Head of caudate nucleus (tissue), 42 donors: ENCODE measurements at regions not wholly inside any gene's neighbourhood (a gene's known extent, or its start where the extent isn't known, plus 50 kb on each side); places are given as distances from the start of the nearest gene placed in this dataset.

Source experiments
- DNase-seq, 42 donors: peaks; one replicate each; pipeline versions ENCODE4 v3.0.0 to v3.0.0-alpha.2; 2020 to 2021; ENCODE audit warnings: mixed read lengths in 7 of 42
- intact Hi-C: fragments of 100-400 bp; cut with DNase I; formaldehyde crosslinking; loops from one replicate; pipeline ENCODE4 v1.15.0; 2022

DNA sequence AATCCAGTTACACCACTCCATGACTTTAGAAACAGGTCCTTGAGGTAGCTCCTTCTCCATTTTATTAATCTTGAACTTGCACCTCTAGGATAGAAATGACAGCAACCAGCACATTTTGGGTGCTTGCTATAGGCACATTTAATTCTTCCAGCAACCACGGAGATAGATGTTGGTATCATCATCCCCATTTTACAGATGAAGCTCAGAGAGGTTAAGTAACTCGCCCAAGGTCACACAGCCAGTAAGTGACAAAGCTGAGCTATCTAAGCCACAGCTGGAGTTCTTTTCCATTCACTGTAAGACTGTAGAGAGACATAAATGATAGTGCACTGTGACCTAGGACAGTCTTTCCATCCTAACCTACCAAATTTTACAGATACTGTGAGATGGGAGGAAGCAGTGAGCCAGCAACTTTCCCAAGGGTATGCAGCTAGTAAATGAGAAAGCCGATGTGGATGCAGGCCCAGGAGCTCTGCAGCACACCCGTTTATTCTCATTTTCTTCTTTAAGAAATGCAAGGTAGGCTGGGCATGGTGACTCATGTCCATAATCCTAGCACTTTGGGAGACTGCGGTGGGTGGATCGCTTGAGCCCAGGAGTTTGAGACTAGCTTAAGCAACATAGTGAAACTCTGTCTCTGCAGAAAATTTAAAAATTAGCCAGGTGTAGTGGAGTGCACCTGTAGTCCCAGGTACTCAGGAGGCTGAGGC lies 103.2 kb downstream of the TBX5 start:
- DNase-seq: no peak
- intact Hi-C loops: no loop called here

DNA sequence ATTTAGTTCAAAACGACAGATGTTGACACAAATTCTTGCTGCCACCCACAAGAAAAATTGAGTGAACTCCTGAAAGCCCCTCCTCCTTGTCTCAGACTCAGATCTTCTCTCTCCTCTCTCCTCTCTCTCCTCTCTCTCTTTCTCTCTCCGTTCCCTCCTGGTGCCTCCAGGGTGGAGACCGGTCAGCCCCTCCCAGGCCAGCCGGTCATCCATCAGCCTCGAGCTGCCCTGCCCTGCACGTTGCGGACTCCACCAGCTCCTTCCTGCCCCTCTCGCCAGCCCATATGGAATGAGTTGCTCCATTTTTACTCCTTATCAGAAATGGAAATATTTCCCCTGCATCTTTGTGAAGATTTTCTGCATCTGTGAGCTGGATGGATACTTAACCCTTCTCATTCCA lies 103.8 kb downstream of the TBX5 start:
- intact Hi-C loops: no loop called here

GRCh38 chr12:114294303-114294685 lies 111.7 kb downstream of the TBX5 start:
- DNase-seq: no peak
- intact Hi-C loops: no loop called here

More for the DNA sequence above, 103.8 kb downstream of the TBX5 start:
- DNase-seq: no peak

GRCh38 chr12:114293571-114294302 lies 112.2 kb downstream of the TBX5 start:
- DNase-seq: no peak
- intact Hi-C loops: no loop called here

DNA sequence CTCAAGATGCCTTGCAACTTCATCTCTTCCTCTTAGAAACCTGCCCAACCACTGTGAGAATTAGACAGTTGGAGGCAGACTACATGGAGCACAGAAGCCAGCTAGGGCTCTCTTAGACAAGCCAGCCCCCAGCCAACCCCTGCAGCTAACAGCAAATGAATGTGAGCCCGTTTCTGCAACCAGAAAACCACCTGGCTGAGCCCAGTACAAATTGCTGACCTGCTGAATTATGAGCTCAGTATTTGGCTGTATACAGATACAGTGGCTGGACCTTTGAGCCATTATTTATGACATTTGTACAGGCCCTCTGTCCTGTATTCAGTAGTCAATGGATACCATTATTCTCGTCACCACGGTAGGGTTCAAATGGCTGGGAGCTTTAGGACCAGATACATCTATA lies 112.9 kb downstream of the TBX5 start:
- intact Hi-C loops: no loop called here
- no peak for DNase-seq

DNA sequence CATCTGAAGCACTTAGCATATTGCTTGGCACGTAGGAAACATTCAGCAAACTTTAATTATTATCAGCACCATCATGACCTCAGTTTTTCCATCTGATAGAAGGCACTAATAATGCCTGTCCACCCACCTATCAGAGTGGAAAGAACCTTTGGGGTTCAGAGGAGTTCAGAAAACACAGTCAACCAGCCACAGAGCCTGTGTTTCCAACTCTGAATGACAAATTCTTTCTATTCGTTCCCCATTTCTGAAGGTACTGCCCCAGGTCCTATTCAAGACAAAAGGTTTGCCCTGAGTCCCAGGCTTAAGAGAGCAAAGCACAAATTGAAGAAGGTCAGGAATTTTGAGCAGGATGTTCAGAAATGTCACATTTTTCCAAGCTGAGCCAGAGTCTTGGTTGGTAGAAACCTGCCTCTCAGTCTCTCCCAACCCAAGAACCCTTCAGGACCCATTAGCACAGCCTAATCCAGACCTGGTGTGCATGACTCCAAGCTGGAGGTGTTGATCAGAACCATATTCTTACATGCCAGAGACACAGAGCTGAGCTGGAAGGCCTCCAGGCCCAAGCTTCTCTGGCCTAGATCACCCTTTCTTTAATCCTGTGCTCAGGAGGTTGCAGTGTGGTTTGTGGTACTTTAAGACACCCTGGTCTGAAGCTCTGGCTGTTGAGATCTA lies 114.4 kb downstream of the TBX5 start:
- intact Hi-C loops: no loop called here

GRCh38 chr12:114287821-114288525 lies 118.0 kb downstream of the TBX5 start:
- intact Hi-C loops: no loop called here
- DNase-seq: no peak

More for the DNA sequence above, 114.4 kb downstream of the TBX5 start:
- no peak for DNase-seq

DNA sequence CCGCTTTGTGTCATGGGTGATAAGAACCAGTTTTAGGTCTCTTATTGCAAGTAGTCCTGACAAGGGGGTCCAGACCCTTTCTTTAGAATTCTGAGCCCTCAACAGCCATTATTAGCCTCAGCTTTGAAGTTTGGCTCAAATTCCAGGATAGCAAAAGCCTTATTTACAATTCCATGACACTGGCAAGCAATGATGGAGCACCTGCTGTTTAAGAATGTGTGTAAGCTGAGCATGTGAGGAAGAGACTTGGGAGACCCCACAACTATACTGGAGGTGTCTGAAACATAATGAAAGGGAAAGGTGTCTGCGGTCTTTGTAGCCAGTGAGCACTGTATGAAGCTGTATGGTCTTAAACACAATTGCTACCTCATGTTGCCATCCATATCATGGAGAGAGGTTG lies 119.8 kb downstream of the TBX5 start:
- no peak for DNase-seq
- intact Hi-C loops: no loop called here

- intact Hi-C loops: no loop called here
- DNase-seq: no peak
Measured at GRCh38 chr12:114285554-114285953, 120.4 kb downstream of the TBX5 start.

DNA sequence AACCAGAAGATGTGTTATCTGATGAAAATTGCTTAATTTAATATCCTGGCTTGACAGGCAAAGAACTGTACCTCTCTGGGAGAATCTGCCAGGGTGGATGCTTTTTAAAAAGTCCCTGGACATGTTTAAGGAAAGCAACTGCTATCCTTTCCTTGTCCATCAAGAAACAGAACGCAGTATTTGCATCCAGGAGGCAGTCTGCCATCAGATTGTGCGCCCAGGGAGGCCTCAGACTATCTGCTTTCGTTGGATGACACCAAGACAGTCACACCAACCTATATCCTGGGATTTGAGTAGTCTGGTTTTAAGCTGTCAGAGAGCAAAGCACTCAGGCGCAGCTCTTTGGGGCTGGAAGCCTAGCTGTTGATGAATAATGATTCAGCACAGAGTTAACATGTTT lies 121.9 kb downstream of the TBX5 start:
- intact Hi-C loops: no loop called here
- DNase-seq: peak in 1 of 42 donors; percentile 9

DNA sequence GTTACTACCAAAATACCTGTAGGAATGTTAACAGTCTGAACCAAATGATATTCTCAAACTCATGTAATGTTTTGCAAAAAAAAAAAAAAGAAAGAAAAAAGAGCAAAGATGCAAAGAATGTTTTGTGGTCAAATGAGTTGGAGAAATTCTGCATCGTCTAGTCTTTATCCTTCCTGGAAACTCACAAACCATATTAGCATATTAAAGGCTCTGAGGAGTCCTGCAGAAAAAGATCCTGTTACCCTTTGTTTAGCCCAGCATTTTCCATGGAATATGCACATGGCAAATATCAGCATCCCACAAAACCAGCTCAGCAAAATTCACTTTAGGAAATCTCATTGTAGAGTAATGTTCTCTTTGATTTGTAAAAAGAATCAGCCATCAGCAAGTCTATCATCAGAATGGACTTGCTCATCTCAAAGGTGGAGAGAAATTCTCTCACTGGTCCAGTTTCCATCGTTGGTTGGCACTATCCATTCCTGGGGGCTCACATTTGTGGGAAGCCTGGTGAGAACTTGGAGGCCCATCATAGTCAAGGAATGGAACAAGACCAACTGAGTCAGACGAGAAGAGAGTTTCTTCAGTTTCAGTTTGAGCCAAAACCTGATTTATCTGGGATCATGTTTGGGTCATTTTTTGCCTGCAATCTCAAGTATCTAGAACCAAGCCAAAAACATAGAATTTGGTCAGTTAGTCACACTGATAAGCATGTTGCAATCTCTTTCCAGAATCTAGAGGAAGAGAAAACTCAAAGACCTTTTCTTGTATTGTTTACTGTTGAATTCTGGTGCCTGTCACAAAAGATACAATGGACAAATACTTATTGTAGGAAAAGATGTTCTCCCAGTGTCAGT lies 129.8 kb downstream of the TBX5 start:
- intact Hi-C loops: no loop called here
- no peak for DNase-seq

GRCh38 chr12:114275086-114275485 lies 130.9 kb downstream of the TBX5 start:
- intact Hi-C loops: no loop called here
- no peak for DNase-seq

GRCh38 chr12:114274131-114274530 lies 131.8 kb downstream of the TBX5 start:
- no peak for DNase-seq
- intact Hi-C loops: no loop called here

GRCh38 chr12:114272605-114273004 lies 133.3 kb downstream of the TBX5 start:
- DNase-seq: no peak

GRCh38 chr12:114272071-114272470 lies 133.9 kb downstream of the TBX5 start:
- no peak for DNase-seq
- intact Hi-C loops: no loop called here

More at GRCh38 chr12:114272605-114273004, 133.3 kb downstream of the TBX5 start:
- intact Hi-C loops: no loop called here

- intact Hi-C loops: no loop called here
- DNase-seq: peak in 1 of 42 donors; percentile 4
Measured at GRCh38 chr12:114269153-114269552, 136.8 kb downstream of the TBX5 start.

- intact Hi-C loops: no loop called here
- no peak for DNase-seq
Measured at GRCh38 chr12:114266536-114266935, 139.4 kb downstream of the TBX5 start.

DNA sequence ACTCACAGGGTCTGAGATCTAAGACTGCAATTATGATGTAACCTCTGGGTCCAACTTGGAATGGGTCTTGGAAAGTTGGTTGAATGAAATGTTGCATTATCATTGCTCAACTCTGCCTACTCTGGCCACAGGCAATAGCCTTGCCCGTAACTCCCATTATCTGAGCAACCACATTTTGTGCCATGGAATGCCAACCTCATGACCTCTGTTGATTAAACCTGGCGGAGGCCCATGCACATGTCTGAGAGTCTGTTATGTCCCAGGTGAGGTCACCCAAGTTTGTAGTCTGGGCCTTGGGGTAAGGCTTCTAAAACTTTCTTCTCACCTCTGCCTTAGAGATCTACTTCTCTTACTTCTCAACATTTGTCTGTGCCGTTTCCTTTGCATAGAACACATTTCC lies 140.9 kb downstream of the TBX5 start:
- intact Hi-C loops: no loop called here
- no peak for DNase-seq
